ENCODE measurements at regions not wholly inside any gene's neighbourhood (a gene's known extent, or its start where the extent isn't known, plus 50 kb on each side); places are given as distances from the start of the nearest gene placed in this dataset.
"Not testable (repeated sequence)": the region's sequence is repeated elsewhere in the genome, so short reads cannot be mapped to it uniquely, and the experiment has no call there.

DNA sequence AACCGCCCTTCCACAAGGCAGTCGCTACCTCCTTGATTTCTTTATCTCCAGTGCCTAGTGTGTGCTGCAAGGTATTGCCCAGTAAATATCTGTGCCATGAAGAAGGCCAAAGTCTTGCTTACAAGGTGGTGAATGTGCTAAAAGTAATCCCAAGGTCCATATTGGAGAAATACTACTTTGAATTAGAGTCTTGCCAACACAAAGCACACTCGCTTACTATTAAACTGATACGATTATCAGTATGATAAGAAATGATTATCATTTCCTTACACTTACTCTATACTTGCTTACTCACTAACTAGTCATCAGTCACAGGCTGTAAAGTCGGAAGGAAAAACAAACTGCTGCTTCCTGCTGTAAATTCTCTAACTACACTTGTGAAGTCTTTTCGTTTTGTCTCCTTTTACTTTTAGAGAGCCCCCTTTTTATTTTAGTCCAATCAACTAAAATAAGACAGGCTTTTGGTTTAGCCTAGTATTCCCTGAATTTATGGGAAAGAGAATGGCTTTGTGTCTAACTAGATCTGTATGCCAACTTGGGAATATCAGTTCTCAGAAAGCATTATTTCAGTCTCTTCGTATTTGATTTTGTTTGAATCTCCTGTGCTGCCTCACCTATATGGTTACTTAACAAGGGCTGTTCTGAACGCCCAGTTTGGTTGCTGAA, 107.1 kb upstream of the TSC22D2 start:
- DNase-seq (ENCODE audit: low read depth in 3 of 3), result no peak

- no peak for DNase-seq (ENCODE audit: low read depth in 3 of 3)
These were observed 107.7 kb upstream of the TSC22D2 start for GRCh38 chr3:150300388-150300787.

DNA sequence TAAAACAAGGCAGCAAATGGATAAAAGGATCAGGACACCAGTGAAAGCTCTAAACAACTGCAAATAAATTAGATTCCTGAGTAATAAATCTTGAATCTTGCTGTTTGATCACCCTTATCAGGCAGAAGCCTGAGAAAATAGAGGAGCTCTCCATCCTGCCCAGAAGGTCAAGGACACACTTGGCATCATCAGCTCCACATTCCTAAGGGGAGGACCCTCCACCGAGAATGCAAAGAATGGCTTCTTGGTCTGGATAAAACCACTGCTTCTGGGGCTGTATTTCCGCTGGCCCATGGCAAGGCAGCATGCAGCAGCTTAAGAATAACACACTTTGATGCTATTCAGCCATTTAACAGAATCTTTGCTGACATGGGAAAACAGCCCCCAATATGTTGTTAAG, 108.9 kb upstream of the TSC22D2 start:
- DNase-seq (ENCODE audit: low read depth in 3 of 3), result no peak

DNA sequence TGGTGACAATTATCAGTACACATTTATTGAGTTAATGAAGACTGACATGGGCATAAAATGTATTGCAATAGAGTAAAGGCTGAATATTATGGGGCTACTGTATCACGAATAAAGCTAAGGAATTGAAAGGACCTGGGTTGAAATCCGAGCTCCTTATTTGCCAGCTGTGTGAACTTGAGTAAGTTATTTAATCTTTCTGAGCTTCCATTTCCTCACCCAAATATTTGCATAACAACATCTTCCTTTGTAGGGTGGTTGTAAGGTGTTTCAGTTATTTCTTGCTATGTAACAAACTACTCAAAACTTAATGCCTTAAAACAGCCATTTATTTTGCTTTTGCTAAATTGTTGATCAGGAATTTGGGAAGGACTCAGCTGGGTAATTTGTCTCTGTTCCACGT, 111.1 kb upstream of the TSC22D2 start:
- no peak for DNase-seq (ENCODE audit: low read depth in 3 of 3)

- no peak for DNase-seq (ENCODE audit: low read depth in 3 of 3)
These were observed 111.9 kb upstream of the TSC22D2 start for GRCh38 chr3:150296123-150296735.

GRCh38 chr3:150293401-150294001, 114.6 kb upstream of the TSC22D2 start:
- no peak for DNase-seq (ENCODE audit: low read depth in 3 of 3)

DNA sequence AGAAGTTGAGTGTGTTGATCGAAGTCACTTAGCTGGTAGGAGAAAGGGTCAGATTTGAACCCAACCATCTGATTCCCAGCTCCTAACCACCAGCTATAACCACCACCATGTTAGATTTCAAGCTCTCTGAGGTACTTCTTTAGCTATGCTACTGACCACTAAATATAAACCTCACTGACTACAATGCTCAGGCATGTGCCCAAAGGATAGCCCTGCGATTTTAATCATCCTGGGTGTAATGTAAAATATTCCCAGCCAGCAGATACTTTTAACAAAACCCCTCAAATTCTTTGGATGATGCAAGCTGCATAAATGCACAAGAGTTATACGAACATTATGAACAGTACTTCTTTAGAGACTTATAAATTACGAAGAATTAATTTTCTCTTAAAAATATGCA, 115.2 kb upstream of the TSC22D2 start:
- DNase-seq (ENCODE audit: low read depth in 3 of 3), result no peak

DNA sequence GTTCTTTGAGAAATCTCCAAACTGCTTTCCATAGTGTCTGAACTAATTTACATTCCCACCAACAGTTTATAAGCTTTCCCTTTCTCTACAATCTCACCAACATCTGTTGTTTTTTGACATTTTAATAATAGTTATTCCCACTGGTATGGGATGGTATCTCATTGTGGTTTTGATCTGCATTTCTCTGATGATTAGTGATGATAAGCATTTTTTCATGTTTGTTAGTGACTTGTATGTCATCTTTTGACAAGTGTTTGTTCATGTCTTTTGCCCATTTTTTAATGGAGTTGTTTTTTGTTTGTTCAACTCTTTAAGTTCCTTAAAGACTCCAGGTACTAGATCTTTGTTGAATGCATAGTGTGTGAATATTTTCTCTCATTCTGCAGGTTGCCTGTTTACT, 116.6 kb upstream of the TSC22D2 start:
- no peak for DNase-seq (ENCODE audit: low read depth in 3 of 3)

DNA sequence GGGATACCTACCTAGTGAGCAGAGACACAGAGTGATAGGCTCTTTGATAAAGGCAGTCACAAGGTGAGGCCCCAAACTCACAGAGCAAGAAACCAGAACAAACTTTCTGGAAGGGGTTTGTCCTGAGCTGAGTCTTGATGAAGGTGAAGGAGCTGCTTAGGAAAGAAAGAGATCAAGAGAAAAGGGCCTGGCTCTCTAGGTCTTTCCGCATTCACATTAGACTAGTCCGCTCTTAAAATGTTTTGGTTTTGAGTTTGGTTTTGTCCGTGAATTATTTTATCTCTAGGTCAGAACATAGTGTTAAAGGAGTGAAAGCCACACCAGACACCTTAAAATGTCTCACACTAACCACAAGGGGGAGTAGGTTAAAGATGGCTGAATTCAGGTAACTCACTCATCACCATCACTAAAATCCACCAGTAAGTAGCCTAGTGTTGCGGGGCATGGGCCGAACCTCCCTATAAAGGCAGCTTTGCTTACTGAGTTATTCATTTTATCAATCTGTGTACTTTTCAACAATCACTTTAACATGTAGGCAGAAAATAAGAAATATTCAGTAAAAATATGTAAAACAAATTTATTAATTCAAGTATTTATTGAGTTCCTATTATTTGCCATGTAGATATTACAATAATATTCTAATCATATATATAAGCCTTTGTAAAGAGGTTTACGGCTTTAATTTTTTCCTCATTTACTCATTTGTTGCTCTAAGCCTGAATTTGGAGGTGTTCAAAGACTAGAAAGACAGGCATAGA, 121.5 kb upstream of the TSC22D2 start:
- peak in 1 of 3 experiments; percentile 1 for DNase-seq (ENCODE audit: low read depth in 3 of 3)

GRCh38 chr3:150285601-150286000, 122.5 kb upstream of the TSC22D2 start:
- DNase-seq (ENCODE audit: low read depth in 3 of 3), result no peak

DNA sequence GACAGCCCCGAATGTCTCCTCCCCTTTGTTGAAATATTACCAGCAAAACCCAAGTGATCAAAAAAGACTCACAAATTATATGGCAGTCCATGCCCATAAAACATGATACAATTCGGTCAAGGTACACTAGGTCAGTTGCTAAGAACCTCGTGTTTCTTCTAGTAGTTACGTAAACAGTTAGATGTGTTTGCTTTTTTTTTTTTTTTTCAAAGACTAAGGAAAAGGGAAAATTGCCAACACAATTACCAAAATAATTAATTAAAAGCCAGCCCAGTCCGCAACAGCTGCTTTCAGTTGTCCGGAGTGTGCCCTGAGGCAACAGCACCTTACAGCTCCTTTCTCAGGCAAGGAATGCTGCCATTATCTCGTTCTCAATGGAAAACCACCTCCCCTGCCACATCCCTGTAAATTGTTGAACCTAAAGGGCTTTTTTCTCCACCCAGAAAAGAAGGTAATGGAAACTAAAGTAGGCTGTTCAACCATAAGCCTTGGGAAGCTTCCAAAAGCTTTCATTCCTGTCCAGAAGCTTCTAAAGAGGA, 129.2 kb upstream of the TSC22D2 start:
- DNase-seq (ENCODE audit: low read depth in 3 of 3), result no peak

DNA sequence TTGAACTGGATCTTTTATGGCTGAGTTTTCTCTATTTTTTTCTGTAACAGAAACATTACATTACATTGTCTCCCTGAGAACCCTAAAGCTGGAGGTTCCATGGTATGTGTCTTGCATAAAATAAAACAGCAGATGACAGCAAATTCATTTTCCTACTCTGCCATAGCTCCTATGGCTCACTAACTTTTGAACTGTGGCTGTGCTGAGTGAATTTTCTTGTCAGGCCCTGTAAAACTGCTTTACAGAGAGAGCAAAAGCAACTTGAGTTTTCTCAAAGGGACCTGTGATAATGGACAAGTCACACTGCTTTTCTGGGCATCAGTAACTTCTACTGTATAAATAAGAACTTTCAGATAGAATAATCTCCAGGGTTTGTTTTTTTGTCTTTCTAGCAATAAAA, 129.9 kb upstream of the TSC22D2 start:
- no peak for DNase-seq (ENCODE audit: low read depth in 3 of 3)

DNA sequence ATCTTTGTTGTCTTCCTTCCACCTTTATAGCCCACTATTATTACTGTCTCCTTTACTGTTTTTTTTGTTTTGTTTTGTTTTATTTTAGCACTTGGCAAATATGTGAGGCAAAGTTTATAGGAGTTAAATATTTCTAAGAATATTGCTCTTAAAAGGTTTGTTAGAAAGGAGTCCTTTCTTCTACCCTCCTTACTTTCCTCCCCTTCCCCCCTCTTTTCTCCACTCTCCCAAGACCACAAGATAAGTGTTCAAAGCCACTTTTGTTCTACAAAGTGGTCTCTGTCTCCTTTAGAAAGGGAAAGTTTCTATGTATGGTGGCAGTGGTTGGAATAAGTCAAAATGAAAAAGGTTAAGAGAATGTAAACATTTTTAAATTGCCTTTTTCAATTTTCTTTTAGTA, 130.7 kb upstream of the TSC22D2 start:
- no peak for DNase-seq (ENCODE audit: low read depth in 3 of 3)

- no peak for DNase-seq (ENCODE audit: low read depth in 3 of 3)
These were observed 132.2 kb upstream of the TSC22D2 start for GRCh38 chr3:150275941-150276340.

DNA sequence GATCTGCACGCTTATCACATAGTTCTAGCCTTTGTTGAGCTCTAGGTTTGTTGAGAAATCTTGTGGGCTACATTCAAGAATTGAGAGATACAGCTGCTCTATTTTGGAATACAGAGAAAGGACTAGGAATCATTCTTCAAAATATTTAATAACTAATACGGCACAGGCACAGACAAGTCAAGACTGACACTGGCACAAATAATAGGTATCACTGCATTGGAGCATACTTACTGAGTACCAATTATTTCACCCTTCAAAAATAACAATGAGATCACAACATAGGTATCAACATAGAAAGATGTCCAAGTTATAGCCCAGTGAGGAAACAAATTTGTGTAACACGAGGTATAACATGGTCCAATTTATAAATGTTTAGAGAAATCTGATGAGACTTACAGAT, 133.7 kb upstream of the TSC22D2 start:
- no peak for DNase-seq (ENCODE audit: low read depth in 3 of 3)

- DNase-seq (ENCODE audit: low read depth in 3 of 3), result no peak
These were observed 134.7 kb upstream of the TSC22D2 start for GRCh38 chr3:150273396-150273795.

GRCh38 chr3:150271591-150271960, 136.5 kb upstream of the TSC22D2 start:
- DNase-seq (ENCODE audit: low read depth in 3 of 3), result no peak

GRCh38 chr3:150270883-150271590, 137.1 kb upstream of the TSC22D2 start:
- no peak for DNase-seq (ENCODE audit: low read depth in 3 of 3)

GRCh38 chr3:150270444-150270843, 137.7 kb upstream of the TSC22D2 start:
- DNase-seq (ENCODE audit: low read depth in 3 of 3), result not testable (repeated sequence)

DNA sequence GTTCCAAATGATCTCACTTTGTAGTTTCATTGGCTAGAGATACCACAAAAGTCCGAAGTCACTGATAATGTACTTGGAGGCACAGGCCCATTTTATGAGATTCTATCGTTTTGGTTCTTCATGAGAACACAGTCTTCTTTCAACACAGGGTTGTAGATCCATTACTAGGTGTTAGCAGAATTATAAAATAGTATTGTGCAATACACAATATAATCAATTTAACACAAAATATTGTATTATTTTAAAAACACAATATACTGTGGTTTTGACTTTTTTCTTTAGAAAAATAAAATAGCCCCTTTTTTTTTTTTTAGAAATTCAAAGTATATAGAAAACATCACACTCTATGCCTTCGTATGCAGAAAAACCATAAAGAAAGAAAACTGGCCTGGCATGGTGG, 138.6 kb upstream of the TSC22D2 start:
- no peak for DNase-seq (ENCODE audit: low read depth in 3 of 3)

- DNase-seq (ENCODE audit: low read depth in 3 of 3), result no peak
These were observed 139.4 kb upstream of the TSC22D2 start for GRCh38 chr3:150268426-150269391.

Measured in stimulated activated CD4-positive, alpha-beta T cell treated with anti-CD3 and anti-CD28 coated beads, TNF-alpha, amount 100 ng/mL, for 4 hours (primary cell).